Breast epithelium (tissue), 4 donors: ENCODE measurements at regions not wholly inside any gene's neighbourhood (a gene's known extent, or its start where the extent isn't known, plus 50 kb on each side); places are given as distances from the start of the nearest gene placed in this dataset.

ENCODE experiments used
- DNase-seq, 2 donors: peaks; one replicate each; pipeline ENCODE4 v3.0.0-alpha.2; 2019; ENCODE audit warnings: low spot score in 2 of 2
- H3K27ac ChIP-seq, 2 donors: fragments of 200-600 bp; sonication (generic) in 1 of 2; one replicate each; pipeline ENCODE4 v1.5.1; 2016 to 2019; ENCODE audit warnings: mild to moderate bottlenecking in 1 of 2
- H3K27me3 ChIP-seq, 2 donors: fragments of 200-600 bp; sonication (generic) in 1 of 2; one replicate each; pipeline versions ENCODE4 v1.5.1 to v1.6.0; 2017 to 2019; ENCODE audit warnings: control low read depth in 1 of 2, mild to moderate bottlenecking in 1 of 2
- H3K36me3 ChIP-seq: fragments of 200-600 bp; one replicate; pipeline ENCODE4 v1.5.1; 2019
- H3K4me1 ChIP-seq, 2 donors: fragments of 200-600 bp; sonication (generic); one replicate each; pipeline ENCODE4 v1.5.1; 2016 to 2019; ENCODE audit warnings: control low read depth in 1 of 2
- H3K4me3 ChIP-seq, 3 donors: fragments of 200-600 bp; sonication (generic); 1 replicate in 2 of 3; 2 replicates in 1 of 3; pipeline ENCODE4 v1.5.1; 2016 to 2019; ENCODE audit warnings: mild to moderate bottlenecking in 3 of 3, moderate library complexity in 2 of 3
- H3K9me3 ChIP-seq, 2 donors: fragments of 200-600 bp; sonication (generic) in 1 of 2; one replicate each; pipeline ENCODE4 v1.5.1; 2016 to 2019; ENCODE audit warnings: control low read depth in 1 of 2
- CTCF ChIP-seq, 3 donors: fragments of 450-650 bp; IDR thresholded peaks; one replicate each; pipeline ENCODE4 v1.5.1; 2016 to 2017; ENCODE audit warnings: antibody characterized with exemption in 3 of 3, mild to moderate bottlenecking in 3 of 3, moderate library complexity in 3 of 3
- POLR2A ChIP-seq: fragments of 450-650 bp; IDR thresholded peaks from one replicate; pipeline ENCODE4 v1.6.1; 2016; ENCODE audit warnings: antibody characterized with exemption, mild to moderate bottlenecking, moderate library complexity
- POLR2AphosphoS5 ChIP-seq, 3 donors: sonication (generic); formaldehyde crosslinking; IDR thresholded peaks; one replicate each; pipeline ENCODE4 v1.6.1; 2017; ENCODE audit warnings: antibody characterized with exemption in 3 of 3
- intact Hi-C: fragments of 100-400 bp; cut with DNase I; formaldehyde crosslinking; loops from one replicate; pipeline ENCODE4 v1.15.1; 2023; ENCODE audit warnings: low total_unique reads

DNA sequence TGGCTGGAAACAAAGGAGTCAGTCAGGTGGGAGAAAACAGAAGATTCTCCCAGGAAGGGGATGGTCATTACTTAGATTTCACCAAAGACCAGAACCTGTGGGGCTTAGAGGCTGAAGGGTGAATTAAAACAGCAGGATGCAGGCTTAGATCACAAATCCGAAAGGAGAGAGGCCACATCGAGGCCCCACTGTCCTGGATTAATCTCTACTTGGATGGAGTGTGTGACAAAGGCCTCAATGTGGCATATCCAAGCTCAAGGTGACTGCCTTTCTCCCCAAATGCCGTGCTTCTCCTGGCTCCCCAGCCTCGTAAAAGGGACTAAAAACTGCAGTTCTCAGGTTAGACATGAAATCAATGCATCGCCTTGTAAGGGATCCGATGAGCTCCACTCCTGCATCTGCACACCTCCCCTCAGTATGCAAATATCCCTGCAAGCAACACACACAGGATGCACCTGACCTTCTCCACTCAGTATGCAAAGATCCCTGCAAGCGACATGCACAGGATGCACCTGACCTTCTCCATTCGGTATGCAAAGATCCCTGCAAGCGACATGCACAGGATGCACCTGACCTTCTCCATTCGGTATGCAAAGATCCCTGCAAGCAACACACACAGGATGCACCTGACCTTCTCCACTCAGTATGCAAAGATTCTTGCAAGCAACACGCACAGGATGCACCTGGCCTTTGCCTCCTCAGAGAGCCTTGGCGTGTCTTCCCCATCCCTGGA lies 447.4 kb downstream of the BRD1 start:
- no peak overlapping the region for H3K27ac ChIP-seq
- H3K27me3 ChIP-seq, result peaks cover 0 to 55% of the 10 kb centered on the region in 2 donors
- peak in 1 of 2 donors; percentile 6 for DNase-seq
- H3K4me3 ChIP-seq, result no peak overlapping the region
- H3K4me1 ChIP-seq, result no peaks in the 10 kb centered on the region
- no peaks in the 10 kb centered on the region for H3K9me3 ChIP-seq
- TF ChIP-seq POLR2A, result no peak
- no peak for TF ChIP-seq POLR2AphosphoS5 (IDR thresholded peaks at IDR 0.05)
- TF ChIP-seq CTCF (IDR thresholded peaks at IDR 0.05), result no peak
- H3K36me3 ChIP-seq, result no peaks in the 10 kb centered on the region
- intact Hi-C loops, result no loop called here

- peak in 1 of 2 donors; percentile 35 for DNase-seq
- H3K4me1 ChIP-seq, result no peaks in the 10 kb centered on the region
- H3K27ac ChIP-seq, result no peak overlapping the region
- intact Hi-C loops, result no loop called here
- no peaks in the 10 kb centered on the region for H3K9me3 ChIP-seq
- no peaks in the 10 kb centered on the region for H3K36me3 ChIP-seq
- H3K4me3 ChIP-seq, result no peak overlapping the region
- no peak for TF ChIP-seq POLR2AphosphoS5 (IDR thresholded peaks at IDR 0.05)
- no peak for TF ChIP-seq POLR2A
- TF ChIP-seq CTCF (IDR thresholded peaks at IDR 0.05), result no peak
- peaks cover 0 to 69% of the 10 kb centered on the region in 2 donors for H3K27me3 ChIP-seq
These were observed 450.4 kb downstream of the BRD1 start for GRCh38 chr22:49377306-49377705.

GRCh38 chr22:49373801-49374226 lies 453.9 kb downstream of the BRD1 start:
- intact Hi-C loops, result no loop called here
- Histone ChIP-seq H3K27me3 (peaks cover 0 to 75% of the 10 kb centered on the region in 2 donors), H3K9me3 (no peaks in the 10 kb centered on the region), H3K36me3 (no peaks in the 10 kb centered on the region), H3K27ac (no peak overlapping the region), H3K4me3 (no peak overlapping the region), H3K4me1 (no peaks in the 10 kb centered on the region)
- TF ChIP-seq POLR2AphosphoS5 (IDR thresholded peaks at IDR 0.05) (no peak), CTCF (IDR thresholded peaks at IDR 0.05) (no peak), POLR2A (no peak)
- peak in 1 of 2 donors; percentile 44 for DNase-seq

- DNase-seq, result no peak
- Histone ChIP-seq H3K36me3 (no peaks in the 10 kb centered on the region), H3K4me1 (no peaks in the 10 kb centered on the region), H3K27ac (no peak overlapping the region), H3K27me3 (peaks cover 0 to 75% of the 10 kb centered on the region in 2 donors), H3K9me3 (no peaks in the 10 kb centered on the region), H3K4me3 (no peak overlapping the region)
- intact Hi-C loops, result no loop called here
- TF ChIP-seq POLR2A (no peak), POLR2AphosphoS5 (IDR thresholded peaks at IDR 0.05) (no peak), CTCF (IDR thresholded peaks at IDR 0.05) (no peak)
These were observed 454.4 kb downstream of the BRD1 start for GRCh38 chr22:49373289-49373666.

- Histone ChIP-seq H3K9me3 (no peaks in the 10 kb centered on the region), H3K36me3 (no peaks in the 10 kb centered on the region), H3K4me1 (no peaks in the 10 kb centered on the region), H3K27ac (no peak overlapping the region), H3K27me3 (peaks cover 0 to 73% of the 10 kb centered on the region in 2 donors), H3K4me3 (no peak overlapping the region)
- DNase-seq, result peak in 1 of 2 donors; percentile 49
- intact Hi-C loops, result no loop called here
- TF ChIP-seq POLR2A (no peak), POLR2AphosphoS5 (IDR thresholded peaks at IDR 0.05) (no peak), CTCF (IDR thresholded peaks at IDR 0.05) (no peak)
These were observed 455.0 kb downstream of the BRD1 start for GRCh38 chr22:49372530-49373288.
